HUES6 (cell line): ENCODE measurements at regions not wholly inside any gene's neighbourhood (a gene's known extent, or its start where the extent isn't known, plus 50 kb on each side); places are given as distances from the start of the nearest gene placed in this dataset.

ENCODE experiments used
- H3K27ac ChIP-seq: 2 replicates; pipeline ENCODE4 v1.7.0; 2013; ENCODE audit warnings: low read depth, mild to moderate bottlenecking, low read length, inconsistent platforms
- H3K27me3 ChIP-seq: 2 replicates; pipeline ENCODE4 v1.6.1; 2013; ENCODE audit warnings: low read length; ENCODE audit not compliant: control insufficient read depth, insufficient read depth
- H3K36me3 ChIP-seq: 2 replicates; pipeline ENCODE4 v1.6.1; 2013; ENCODE audit warnings: low read length; ENCODE audit not compliant: control insufficient read depth, insufficient read depth
- H3K4me1 ChIP-seq: 2 replicates; pipeline ENCODE4 v1.6.1; 2013; ENCODE audit warnings: low read length; ENCODE audit not compliant: control insufficient read depth, insufficient read depth
- H3K4me3 ChIP-seq: 2 replicates; pipeline ENCODE4 v1.5.1; 2013; ENCODE audit warnings: low read depth, low read length
- H3K9ac ChIP-seq: one replicate; pipeline ENCODE4 v1.6.1; 2013; ENCODE audit warnings: mild to moderate bottlenecking, low read length
- H3K9me3 ChIP-seq: 2 replicates; pipeline ENCODE4 v1.6.1; 2013; ENCODE audit warnings: low read depth, low read length; ENCODE audit not compliant: control insufficient read depth, insufficient read depth

- Histone ChIP-seq H3K9me3 (peaks cover 10% of the 10 kb centered on the region), H3K27me3 (no peaks in the 10 kb centered on the region), H3K27ac (no peak overlapping the region), H3K9ac (no peak overlapping the region), H3K4me1 (0 out of 2 replicates have a peak, but pooled peaks cover 4% of the 10 kb centered on the region), H3K36me3 (no peaks in the 10 kb centered on the region), H3K4me3 (no peak overlapping the region)
Observed at GRCh38 chr21:41628256-41628655, 120.3 kb upstream of the TMPRSS2 start.

DNA sequence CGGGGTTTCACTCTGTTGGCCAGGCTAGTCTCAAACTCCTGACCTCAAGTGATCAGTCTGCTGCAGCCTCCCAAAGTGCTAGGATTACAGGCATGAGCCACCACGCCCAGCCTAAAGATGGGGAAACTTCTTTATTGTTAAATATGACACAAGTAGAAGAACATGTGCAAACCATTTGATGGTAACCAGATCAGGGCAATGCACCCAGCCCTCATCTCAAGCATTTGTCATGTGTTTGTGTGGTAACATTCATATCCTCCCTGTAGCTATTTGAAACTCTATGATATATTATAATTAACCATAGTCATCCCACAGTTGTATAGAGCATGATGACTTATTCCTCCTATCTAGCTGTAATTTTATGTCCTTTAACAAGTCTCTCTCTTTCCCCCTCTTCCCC, 119.5 kb upstream of the TMPRSS2 start:
- Histone ChIP-seq H3K27me3 (no peaks in the 10 kb centered on the region), H3K4me1 (0 out of 2 replicates have a peak, but pooled peaks cover 4% of the 10 kb centered on the region), H3K9me3 (peaks cover 11% of the 10 kb centered on the region), H3K9ac (no peak overlapping the region), H3K27ac (no peak overlapping the region), H3K4me3 (no peak overlapping the region), H3K36me3 (no peaks in the 10 kb centered on the region)

- no peak overlapping the region for H3K4me3 ChIP-seq
- no peak overlapping the region for H3K9ac ChIP-seq
- no peaks in the 10 kb centered on the region for H3K36me3 ChIP-seq
- no peak overlapping the region for H3K27ac ChIP-seq
- no peaks in the 10 kb centered on the region for H3K27me3 ChIP-seq
- no peaks in the 10 kb centered on the region for H3K4me1 ChIP-seq
- peaks cover 8% of the 10 kb centered on the region for H3K9me3 ChIP-seq
Observed at GRCh38 chr21:41626021-41626420, 118.1 kb upstream of the TMPRSS2 start.

GRCh38 chr21:41625428-41625827, 117.5 kb upstream of the TMPRSS2 start:
- Histone ChIP-seq H3K27ac (no peak overlapping the region), H3K9ac (no peak overlapping the region), H3K4me1 (no peaks in the 10 kb centered on the region), H3K36me3 (no peaks in the 10 kb centered on the region), H3K27me3 (no peaks in the 10 kb centered on the region), H3K4me3 (no peak overlapping the region), H3K9me3 (peaks cover 8% of the 10 kb centered on the region)

DNA sequence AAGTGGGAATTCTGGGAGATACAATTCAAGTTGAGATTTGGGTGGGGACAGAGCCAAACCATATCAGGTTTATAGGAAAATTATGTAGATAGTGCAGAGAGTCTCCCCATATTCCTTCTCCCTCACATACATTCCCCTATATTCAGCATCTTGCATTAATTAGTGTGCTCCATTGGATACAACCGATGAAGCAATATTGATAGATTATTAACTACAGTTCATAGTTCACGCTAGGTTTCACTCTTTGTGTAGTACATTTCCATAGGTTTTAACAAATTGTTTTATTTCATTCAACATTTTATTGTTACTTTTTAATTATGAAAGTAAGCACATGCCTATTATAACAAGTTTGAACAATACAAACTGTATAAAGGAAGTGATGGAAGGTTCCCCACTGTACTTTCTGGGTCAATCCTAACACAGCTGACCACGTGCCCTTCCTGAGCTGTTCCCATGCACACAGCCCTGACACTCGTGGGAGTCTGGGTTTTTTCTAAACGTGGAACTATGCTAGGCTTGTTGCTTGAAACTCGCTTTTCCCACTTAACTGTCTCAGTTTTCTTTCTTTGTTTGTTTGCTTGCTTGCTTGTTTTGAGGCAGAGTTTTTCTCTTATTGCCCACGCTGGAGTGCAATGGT, 116.8 kb upstream of the TMPRSS2 start:
- no peak overlapping the region for H3K4me3 ChIP-seq
- H3K4me1 ChIP-seq: no peaks in the 10 kb centered on the region
- H3K9me3 ChIP-seq: peaks cover 8% of the 10 kb centered on the region
- H3K27me3 ChIP-seq: no peaks in the 10 kb centered on the region
- H3K27ac ChIP-seq: no peak overlapping the region
- H3K9ac ChIP-seq: no peak overlapping the region
- H3K36me3 ChIP-seq: no peaks in the 10 kb centered on the region

DNA sequence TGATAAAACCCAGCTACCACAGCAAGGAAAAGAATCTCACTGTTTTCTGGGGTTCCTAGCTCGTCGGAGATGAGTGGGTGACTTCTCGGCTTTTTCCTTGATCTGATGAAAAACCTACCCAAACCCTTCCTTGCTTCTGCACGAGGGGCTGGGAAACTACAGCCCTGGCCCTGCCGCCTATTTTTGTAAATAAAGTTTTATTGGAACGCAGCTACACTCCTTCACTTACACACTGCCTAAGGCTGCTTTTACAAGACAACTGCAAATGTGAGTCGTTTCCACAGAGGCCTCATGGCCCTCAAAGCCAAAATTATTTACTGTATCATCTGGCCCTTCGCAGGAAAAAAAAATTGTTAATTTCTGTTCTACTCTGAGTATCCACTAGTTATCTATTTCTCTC, 116.0 kb upstream of the TMPRSS2 start:
- Histone ChIP-seq H3K36me3 (no peaks in the 10 kb centered on the region), H3K27ac (no peak overlapping the region), H3K9me3 (peaks cover 5% of the 10 kb centered on the region), H3K27me3 (no peaks in the 10 kb centered on the region), H3K4me3 (no peak overlapping the region), H3K9ac (no peak overlapping the region), H3K4me1 (no peaks in the 10 kb centered on the region)

DNA sequence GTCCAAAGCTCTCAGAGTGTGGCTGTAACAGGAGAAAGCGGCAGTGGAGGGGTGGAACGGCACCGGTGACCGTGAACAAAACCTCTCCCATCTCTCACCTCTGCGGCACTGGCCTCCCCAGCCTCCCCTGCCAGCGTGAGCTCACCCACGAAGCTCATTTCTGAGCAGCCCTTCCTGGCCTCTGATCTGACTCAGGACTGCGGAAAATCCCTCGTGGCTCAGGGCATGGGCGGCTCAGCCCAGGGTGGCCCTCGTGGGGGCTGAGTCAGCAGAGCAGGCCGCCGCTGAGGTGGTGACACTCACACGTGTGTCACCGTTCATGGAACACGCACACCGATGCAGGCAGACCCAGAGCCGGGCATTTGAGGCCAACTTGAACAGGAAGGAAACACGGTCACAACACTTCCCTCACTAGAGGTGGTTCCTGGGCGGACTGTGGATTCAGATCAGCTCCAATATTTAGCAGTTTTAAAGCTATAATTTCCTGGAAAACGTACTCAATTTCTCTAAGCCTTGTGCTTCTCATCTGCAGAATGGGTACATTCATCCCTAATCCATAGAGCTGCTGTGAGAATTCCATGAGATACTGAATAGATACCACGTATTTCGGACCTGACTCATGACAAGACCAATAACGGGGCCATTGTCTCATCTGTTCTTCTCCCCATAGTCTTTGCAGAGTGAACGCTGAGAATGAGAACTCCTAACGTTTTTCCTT, 115.0 kb upstream of the TMPRSS2 start:
- H3K36me3 ChIP-seq: no peaks in the 10 kb centered on the region
- H3K27me3 ChIP-seq: no peaks in the 10 kb centered on the region
- H3K27ac ChIP-seq: no peak overlapping the region
- no peak overlapping the region for H3K9ac ChIP-seq
- H3K9me3 ChIP-seq: peaks cover 4% of the 10 kb centered on the region; the same call in 1 of the 2 replicates
- no peak overlapping the region for H3K4me3 ChIP-seq
- no peaks in the 10 kb centered on the region for H3K4me1 ChIP-seq

DNA sequence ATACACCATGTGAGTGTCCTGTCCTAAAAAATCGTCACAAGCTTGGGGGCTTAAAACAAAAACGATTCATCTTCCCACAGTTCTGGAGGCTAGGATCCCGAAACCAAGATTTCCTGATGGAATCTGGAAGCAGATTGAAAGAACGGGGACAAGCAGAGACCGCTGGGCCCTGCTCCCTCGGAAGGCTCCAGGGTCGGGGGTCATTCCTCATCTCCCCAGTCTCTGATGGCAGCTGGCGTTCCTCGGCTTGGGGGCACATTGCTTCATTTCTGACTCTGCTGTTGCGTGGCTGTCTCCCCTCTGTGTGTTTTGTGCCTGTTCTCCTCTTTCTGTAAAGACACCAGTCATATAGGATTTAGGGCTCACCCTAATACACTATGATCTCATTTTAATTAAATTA, 114.2 kb upstream of the TMPRSS2 start:
- Histone ChIP-seq H3K4me3 (no peak overlapping the region), H3K9me3 (peaks cover 4% of the 10 kb centered on the region; the same call in 1 of the 2 replicates), H3K27ac (no peak overlapping the region)

GRCh38 chr21:41621513-41621912, 113.6 kb upstream of the TMPRSS2 start:
- Histone ChIP-seq H3K36me3 (no peaks in the 10 kb centered on the region), H3K27ac (no peak overlapping the region), H3K9ac (no peak overlapping the region), H3K4me1 (no peaks in the 10 kb centered on the region), H3K4me3 (no peak overlapping the region), H3K27me3 (no peaks in the 10 kb centered on the region), H3K9me3 (peaks cover 4% of the 10 kb centered on the region; the same call in 1 of the 2 replicates)

More for the DNA sequence above, 114.2 kb upstream of the TMPRSS2 start:
- Histone ChIP-seq H3K4me1 (no peaks in the 10 kb centered on the region), H3K36me3 (no peaks in the 10 kb centered on the region), H3K27me3 (no peaks in the 10 kb centered on the region), H3K9ac (no peak overlapping the region)

DNA sequence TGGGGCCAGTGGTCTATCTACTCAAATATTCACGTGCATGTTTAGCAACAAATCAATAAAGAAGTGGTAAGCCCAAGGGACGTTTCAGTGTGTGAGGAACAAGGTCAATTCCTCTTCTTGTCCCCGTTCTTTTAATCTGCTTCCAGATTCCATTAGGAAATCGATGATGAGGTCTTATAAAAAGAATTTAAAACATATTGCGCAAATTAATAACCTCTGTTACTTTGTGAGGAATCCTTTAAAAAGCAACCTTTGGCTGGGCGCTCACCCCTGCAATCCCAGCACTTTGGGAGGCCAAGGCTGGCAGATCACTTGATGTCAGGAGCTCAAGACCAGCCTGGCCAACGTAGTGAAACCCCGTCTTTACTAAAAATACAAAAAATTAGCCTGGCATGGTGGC, 113.0 kb upstream of the TMPRSS2 start:
- no peaks in the 10 kb centered on the region for H3K4me1 ChIP-seq
- H3K4me3 ChIP-seq: no peak overlapping the region
- no peak overlapping the region for H3K9ac ChIP-seq
- no peaks in the 10 kb centered on the region for H3K27me3 ChIP-seq
- no peaks in the 10 kb centered on the region for H3K36me3 ChIP-seq
- peaks cover 4% of the 10 kb centered on the region; the same call in 1 of the 2 replicates for H3K9me3 ChIP-seq
- no peak overlapping the region for H3K27ac ChIP-seq

DNA sequence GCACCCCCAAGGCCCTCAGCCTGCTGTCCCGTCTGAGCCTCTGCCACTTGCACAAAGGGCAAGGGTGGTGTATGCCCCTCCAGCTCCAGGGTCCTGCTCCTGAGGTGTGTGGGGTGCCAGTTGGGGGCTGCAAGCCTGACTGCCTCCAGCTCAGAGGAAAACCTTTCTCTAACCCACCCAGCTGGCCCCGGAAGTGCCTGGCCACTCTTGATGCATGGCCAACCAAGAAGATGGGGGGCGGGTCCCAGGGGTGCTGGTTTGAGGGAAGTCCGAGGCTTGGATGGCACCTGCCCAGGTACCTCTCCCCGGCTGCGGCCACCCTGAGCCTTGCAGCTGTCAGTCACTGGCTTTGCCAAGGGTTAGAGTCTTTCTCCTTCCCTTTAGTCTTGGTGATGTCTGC, 112.6 kb upstream of the TMPRSS2 start:
- H3K27ac ChIP-seq: no peak overlapping the region

More for the DNA sequence above, 112.6 kb upstream of the TMPRSS2 start:
- Histone ChIP-seq H3K9ac (no peak overlapping the region), H3K9me3 (peaks cover 4% of the 10 kb centered on the region; the same call in 1 of the 2 replicates), H3K4me1 (no peaks in the 10 kb centered on the region), H3K4me3 (no peak overlapping the region), H3K27me3 (no peaks in the 10 kb centered on the region), H3K36me3 (no peaks in the 10 kb centered on the region)
